Esophagus muscularis mucosa (tissue), 3 donors: ENCODE measurements at regions not wholly inside any gene's neighbourhood (a gene's known extent, or its start where the extent isn't known, plus 50 kb on each side); places are given as distances from the start of the nearest gene placed in this dataset.

Source experiments
- CTCF ChIP-seq, 3 experiments: fragments of 200-600 bp in 2 of 3; fragments of 450-650 bp in 1 of 3; sonication (generic) in 2 of 3; IDR thresholded peaks; one replicate each; pipeline ENCODE4 v1.5.1; 2017 to 2019; ENCODE audit warnings: antibody characterized with exemption in 3 of 3, mild to moderate bottlenecking in 2 of 3, moderate library complexity in 1 of 3
- POLR2A ChIP-seq: fragments of 450-650 bp; IDR thresholded peaks from one replicate; pipeline ENCODE4 v1.6.1; 2017; ENCODE audit warnings: antibody characterized with exemption, moderate library complexity, mild to moderate bottlenecking, low read depth
- POLR2AphosphoS5 ChIP-seq, 2 donors: sonication (generic); formaldehyde crosslinking; IDR thresholded peaks; one replicate each; pipeline ENCODE4 v1.6.1; 2017; ENCODE audit warnings: antibody characterized with exemption in 2 of 2

- TF ChIP-seq CTCF (IDR thresholded peaks at IDR 0.05) (no peak), POLR2AphosphoS5 (IDR thresholded peaks at IDR 0.05) (no peak), POLR2A (no peak)
Observed at GRCh38 chr10:2933924-2934323, 133.4 kb upstream of the PFKP start.
